Type B pancreatic cell (in vitro differentiated cells): ENCODE measurements at regions not wholly inside any gene's neighbourhood (a gene's known extent, or its start where the extent isn't known, plus 50 kb on each side); places are given as distances from the start of the nearest gene placed in this dataset.

ENCODE experiments used
- DNase-seq: peaks from one replicate; pipeline ENCODE4 v3.0.0; 2021; ENCODE audit warnings: mixed read lengths; ENCODE audit not compliant: unreplicated experiment; ENCODE audit errors: extremely low spot score
- H3K27ac Mint-ChIP-seq: 2 replicates; pipeline ENCODE4 v1.8.0; 2021; ENCODE audit warnings: mild to moderate bottlenecking, mixed read lengths
- H3K27me3 Mint-ChIP-seq: 2 replicates; pipeline ENCODE4 v1.8.0; 2021; ENCODE audit warnings: mixed read lengths
- H3K36me3 Mint-ChIP-seq: 2 replicates; pipeline ENCODE4 v1.8.0; 2021; ENCODE audit warnings: mixed read lengths
- H3K4me1 Mint-ChIP-seq: one replicate; pipeline ENCODE4 v1.8.0; 2021; ENCODE audit warnings: mixed read lengths; ENCODE audit not compliant: unreplicated experiment
- H3K4me3 Mint-ChIP-seq: 2 replicates; pipeline ENCODE4 v1.8.0; 2021; ENCODE audit warnings: mild to moderate bottlenecking, mixed read lengths
- H3K9me3 Mint-ChIP-seq: 2 replicates; pipeline ENCODE4 v1.8.0; 2021; ENCODE audit warnings: mixed read lengths
- CTCF ChIP-seq: fragments of 200-600 bp; sonication (generic); conservative IDR thresholded peaks from 2 replicates; pipeline ENCODE4 v1.5.0; 2021; ENCODE audit warnings: antibody characterized with exemption, mild to moderate bottlenecking

DNA sequence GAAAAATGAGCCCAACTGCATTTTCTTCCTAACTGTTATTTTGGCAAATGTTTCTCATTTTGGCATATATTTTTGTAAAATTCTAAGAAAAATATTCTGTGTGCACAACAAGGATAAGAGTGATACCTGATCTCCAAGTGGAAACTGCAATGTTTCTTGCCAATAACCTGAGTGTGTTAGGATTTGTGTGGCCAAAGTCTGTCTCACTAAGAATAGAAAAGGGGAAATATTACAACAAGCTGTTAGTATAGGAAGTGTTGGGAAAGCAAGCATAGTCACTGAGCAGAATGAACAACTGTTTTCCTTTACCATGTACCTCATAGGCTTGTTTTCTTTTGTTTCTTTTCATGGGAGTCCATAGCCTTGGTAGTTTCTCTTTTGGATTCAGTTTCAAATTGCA lies 624.2 kb downstream of the MTRR start:
- no peak for DNase-seq
- Mint-ChIP-seq H3K9me3 (peaks cover 20% of the 10 kb centered on the region), H3K4me1 (peaks cover 5% of the 10 kb centered on the region), H3K27me3 (no peaks in the 10 kb centered on the region), H3K27ac (no peak overlapping the region), H3K4me3 (no peak overlapping the region), H3K36me3 (peaks cover 3% of the 10 kb centered on the region)
- no peak for TF ChIP-seq CTCF

DNA sequence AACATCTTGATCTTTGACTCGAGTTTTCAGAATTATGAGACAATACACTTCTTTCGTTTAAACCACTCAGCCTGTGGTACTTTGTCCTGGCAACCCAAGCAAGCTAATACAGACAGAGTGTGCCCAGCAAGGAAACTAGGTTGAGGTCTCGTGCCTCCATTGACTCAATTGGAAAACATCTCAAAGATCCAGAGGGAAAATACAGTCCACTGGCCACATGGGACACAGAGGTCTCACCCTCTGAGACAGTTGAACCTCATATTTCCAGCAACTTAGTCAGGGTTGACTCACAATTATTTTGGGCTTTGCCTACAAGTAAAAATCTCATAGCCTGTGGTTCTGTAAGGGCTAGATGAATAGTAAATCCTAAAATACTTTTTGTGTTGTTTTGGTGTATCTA lies 631.5 kb downstream of the MTRR start:
- no peaks in the 10 kb centered on the region for H3K36me3 Mint-ChIP-seq
- no peak overlapping the region for H3K27ac Mint-ChIP-seq
- peaks cover 16% of the 10 kb centered on the region for H3K9me3 Mint-ChIP-seq
- H3K4me1 Mint-ChIP-seq, result no peaks in the 10 kb centered on the region
- H3K4me3 Mint-ChIP-seq, result no peak overlapping the region
- no peaks in the 10 kb centered on the region for H3K27me3 Mint-ChIP-seq
- TF ChIP-seq CTCF, result no peak
- DNase-seq, result no peak

DNA sequence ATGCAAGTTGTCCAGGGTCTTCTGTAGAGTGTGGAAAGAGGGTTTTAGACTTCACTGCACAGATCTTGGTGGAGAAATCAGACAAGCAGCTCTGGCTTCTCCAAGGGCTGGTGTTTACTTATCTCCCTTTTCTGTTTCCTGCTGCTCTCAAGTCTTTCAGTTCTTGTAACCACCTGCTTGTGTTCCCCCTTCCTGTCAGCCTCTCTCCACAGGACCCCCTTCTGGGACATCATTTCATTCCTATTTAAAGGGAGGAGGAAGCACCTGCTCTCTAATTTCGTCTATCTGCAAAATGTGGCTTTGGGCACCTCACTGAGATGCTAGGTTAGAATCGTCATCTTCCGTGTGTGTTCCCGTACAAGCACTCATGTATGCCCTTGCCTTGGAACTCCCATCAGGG lies 636.2 kb downstream of the MTRR start:
- Mint-ChIP-seq H3K27me3 (no peaks in the 10 kb centered on the region), H3K27ac (no peak overlapping the region), H3K9me3 (no peaks in the 10 kb centered on the region), H3K4me3 (no peak overlapping the region), H3K36me3 (no peaks in the 10 kb centered on the region), H3K4me1 (no peaks in the 10 kb centered on the region)
- no peak for TF ChIP-seq CTCF
- DNase-seq, result no peak

- no peak for DNase-seq
- Mint-ChIP-seq H3K9me3 (no peaks in the 10 kb centered on the region), H3K36me3 (no peaks in the 10 kb centered on the region), H3K27me3 (no peaks in the 10 kb centered on the region), H3K27ac (no peak overlapping the region), H3K4me1 (no peaks in the 10 kb centered on the region), H3K4me3 (no peak overlapping the region)
- no peak for TF ChIP-seq CTCF
Observed at GRCh38 chr5:8508231-8508630, 639.3 kb downstream of the MTRR start.

GRCh38 chr5:8516356-8516755 lies 647.4 kb downstream of the MTRR start:
- Mint-ChIP-seq H3K27ac (no peak overlapping the region), H3K4me1 (peaks cover 5% of the 10 kb centered on the region), H3K4me3 (no peak overlapping the region), H3K27me3 (no peaks in the 10 kb centered on the region), H3K36me3 (no peaks in the 10 kb centered on the region), H3K9me3 (no peaks in the 10 kb centered on the region)
- no peak for DNase-seq
- no peak for TF ChIP-seq CTCF

DNA sequence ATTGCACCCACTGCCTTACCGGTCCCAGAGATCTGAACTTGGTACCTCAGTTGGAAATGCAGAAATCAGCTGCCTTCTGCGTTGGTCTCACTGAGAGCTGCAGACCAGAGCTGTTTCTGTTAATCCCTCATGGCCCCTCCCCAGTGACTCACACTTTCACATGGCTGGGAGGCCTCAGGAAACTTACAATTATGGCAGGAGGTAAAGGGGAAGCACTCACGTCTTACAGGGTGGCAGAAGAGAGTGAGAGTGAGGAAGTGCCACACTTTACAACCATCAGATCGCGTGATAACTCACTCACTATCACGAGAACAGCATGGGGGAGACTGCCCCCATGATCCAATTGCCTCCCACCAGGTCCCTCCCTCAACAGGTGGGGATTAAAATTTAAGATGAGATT lies 648.5 kb downstream of the MTRR start:
- no peak overlapping the region for H3K27ac Mint-ChIP-seq
- no peaks in the 10 kb centered on the region for H3K9me3 Mint-ChIP-seq
- no peaks in the 10 kb centered on the region for H3K36me3 Mint-ChIP-seq
- H3K27me3 Mint-ChIP-seq, result no peaks in the 10 kb centered on the region
- DNase-seq, result no peak
- H3K4me1 Mint-ChIP-seq, result peaks cover 5% of the 10 kb centered on the region
- no peak for TF ChIP-seq CTCF
- H3K4me3 Mint-ChIP-seq, result no peak overlapping the region
